Neuron (in vitro differentiated cells): ENCODE measurements at regions not wholly inside any gene's neighbourhood (a gene's known extent, or its start where the extent isn't known, plus 50 kb on each side); places are given as distances from the start of the nearest gene placed in this dataset.

Experiments
- H2AFZ ChIP-seq: one replicate; pipeline ENCODE4 v1.6.1; 2013; ENCODE audit warnings: low read depth, mild to moderate bottlenecking, inconsistent platforms, low read length, moderate library complexity
- H3K27me3 ChIP-seq: one replicate; pipeline ENCODE4 v1.6.1; 2013; ENCODE audit warnings: low read length; ENCODE audit not compliant: insufficient read depth
- H3K36me3 ChIP-seq: one replicate; pipeline ENCODE4 v1.6.1; 2013; ENCODE audit warnings: low read length; ENCODE audit not compliant: insufficient read depth
- H3K4me1 ChIP-seq: one replicate; pipeline ENCODE4 v1.6.1; 2013; ENCODE audit warnings: low read length; ENCODE audit not compliant: insufficient read depth
- H3K4me3 ChIP-seq: 2 replicates; pipeline ENCODE4 v1.5.1; 2013; ENCODE audit warnings: mild to moderate bottlenecking, low read length, moderate library complexity
- H3K9me3 ChIP-seq: one replicate; pipeline ENCODE4 v1.6.1; 2013; ENCODE audit warnings: low read length

GRCh38 chr11:81000334-81000733 is 1559.5 kb upstream of the TENM4 start:
- Histone ChIP-seq H2AFZ (no peak overlapping the region), H3K4me1 (peaks cover 17% of the 10 kb centered on the region), H3K27me3 (no peaks in the 10 kb centered on the region), H3K9me3 (no peaks in the 10 kb centered on the region), H3K4me3 (no peak overlapping the region), H3K36me3 (no peaks in the 10 kb centered on the region)

GRCh38 chr11:80995523-80995922 is 1554.7 kb upstream of the TENM4 start:
- Histone ChIP-seq H3K36me3 (no peaks in the 10 kb centered on the region), H3K9me3 (no peaks in the 10 kb centered on the region), H3K4me3 (no peak overlapping the region), H3K4me1 (peaks cover 32% of the 10 kb centered on the region), H2AFZ (no peak overlapping the region), H3K27me3 (no peaks in the 10 kb centered on the region)

- H3K27me3 ChIP-seq: no peaks in the 10 kb centered on the region
- H3K9me3 ChIP-seq: no peaks in the 10 kb centered on the region
- H2AFZ ChIP-seq: no peak overlapping the region
These were observed 1552.7 kb upstream of the TENM4 start for GRCh38 chr11:80993536-80993935.

GRCh38 chr11:80990885-80991284 is 1550.1 kb upstream of the TENM4 start:
- H2AFZ ChIP-seq: no peak overlapping the region
- no peaks in the 10 kb centered on the region for H3K36me3 ChIP-seq
- no peaks in the 10 kb centered on the region for H3K27me3 ChIP-seq
- peaks cover 41% of the 10 kb centered on the region for H3K4me1 ChIP-seq
- no peaks in the 10 kb centered on the region for H3K9me3 ChIP-seq
- H3K4me3 ChIP-seq: no peak overlapping the region

More at GRCh38 chr11:80993536-80993935, 1552.7 kb upstream of the TENM4 start:
- H3K4me3 ChIP-seq: no peak overlapping the region
- no peaks in the 10 kb centered on the region for H3K36me3 ChIP-seq
- H3K4me1 ChIP-seq: peaks cover 32% of the 10 kb centered on the region

- H2AFZ ChIP-seq: peak overlapping the region; percentile 34
- no peaks in the 10 kb centered on the region for H3K27me3 ChIP-seq
- H3K36me3 ChIP-seq: no peaks in the 10 kb centered on the region
- H3K4me3 ChIP-seq: no peak overlapping the region
- H3K9me3 ChIP-seq: no peaks in the 10 kb centered on the region
- peaks cover 21% of the 10 kb centered on the region for H3K4me1 ChIP-seq
These were observed 1546.3 kb upstream of the TENM4 start for GRCh38 chr11:80987171-80987570.

GRCh38 chr11:80986421-80987074 is 1545.7 kb upstream of the TENM4 start:
- no peaks in the 10 kb centered on the region for H3K27me3 ChIP-seq
- H3K9me3 ChIP-seq: no peaks in the 10 kb centered on the region
- no peak overlapping the region for H3K4me3 ChIP-seq
- H2AFZ ChIP-seq: peak overlapping the region; percentile 34
- H3K36me3 ChIP-seq: no peaks in the 10 kb centered on the region
- peaks cover 21% of the 10 kb centered on the region for H3K4me1 ChIP-seq

GRCh38 chr11:80980227-80980626 is 1539.4 kb upstream of the TENM4 start:
- Histone ChIP-seq H3K27me3 (no peaks in the 10 kb centered on the region), H3K9me3 (no peaks in the 10 kb centered on the region), H3K4me1 (peaks cover 3% of the 10 kb centered on the region), H2AFZ (no peak overlapping the region), H3K36me3 (no peaks in the 10 kb centered on the region), H3K4me3 (no peak overlapping the region)

GRCh38 chr11:80973786-80974185 is 1533.0 kb upstream of the TENM4 start:
- Histone ChIP-seq H3K4me3 (no peak overlapping the region), H3K9me3 (no peaks in the 10 kb centered on the region)

GRCh38 chr11:80970037-80970436 is 1529.2 kb upstream of the TENM4 start:
- Histone ChIP-seq H3K27me3 (no peaks in the 10 kb centered on the region), H3K36me3 (no peaks in the 10 kb centered on the region), H3K4me3 (no peak overlapping the region), H3K9me3 (no peaks in the 10 kb centered on the region), H3K4me1 (peaks cover 8% of the 10 kb centered on the region), H2AFZ (peak overlapping the region; percentile 73)

More at GRCh38 chr11:80973786-80974185, 1533.0 kb upstream of the TENM4 start:
- H3K27me3 ChIP-seq: no peaks in the 10 kb centered on the region
- H3K4me1 ChIP-seq: peaks cover 10% of the 10 kb centered on the region
- H3K36me3 ChIP-seq: no peaks in the 10 kb centered on the region
- H2AFZ ChIP-seq: no peak overlapping the region

- Histone ChIP-seq H2AFZ (no peak overlapping the region), H3K4me3 (no peak overlapping the region), H3K9me3 (no peaks in the 10 kb centered on the region)
These were observed 1526.8 kb upstream of the TENM4 start for GRCh38 chr11:80967649-80968048.

GRCh38 chr11:80960381-80961029 is 1519.7 kb upstream of the TENM4 start:
- H3K4me1 ChIP-seq: peaks cover 28% of the 10 kb centered on the region
- peak overlapping the region; percentile 71 for H2AFZ ChIP-seq
- H3K9me3 ChIP-seq: no peaks in the 10 kb centered on the region
- H3K27me3 ChIP-seq: no peaks in the 10 kb centered on the region
- no peaks in the 10 kb centered on the region for H3K36me3 ChIP-seq
- H3K4me3 ChIP-seq: no peak overlapping the region

More at GRCh38 chr11:80967649-80968048, 1526.8 kb upstream of the TENM4 start:
- Histone ChIP-seq H3K36me3 (no peaks in the 10 kb centered on the region), H3K4me1 (peaks cover 3% of the 10 kb centered on the region), H3K27me3 (no peaks in the 10 kb centered on the region)

- Histone ChIP-seq H3K27me3 (no peaks in the 10 kb centered on the region), H3K4me1 (peaks cover 28% of the 10 kb centered on the region), H3K4me3 (no peak overlapping the region), H3K36me3 (no peaks in the 10 kb centered on the region), H2AFZ (peak overlapping the region; percentile 71), H3K9me3 (no peaks in the 10 kb centered on the region)
These were observed 1518.9 kb upstream of the TENM4 start for GRCh38 chr11:80959751-80960150.

GRCh38 chr11:80958987-80959386 is 1518.2 kb upstream of the TENM4 start:
- H2AFZ ChIP-seq: no peak overlapping the region
- H3K27me3 ChIP-seq: no peaks in the 10 kb centered on the region
- no peak overlapping the region for H3K4me3 ChIP-seq
- H3K4me1 ChIP-seq: peaks cover 28% of the 10 kb centered on the region
- no peaks in the 10 kb centered on the region for H3K9me3 ChIP-seq
- H3K36me3 ChIP-seq: no peaks in the 10 kb centered on the region
